ENCODE measurements at regions not wholly inside any gene's neighbourhood (a gene's known extent, or its start where the extent isn't known, plus 50 kb on each side); places are given as distances from the start of the nearest gene placed in this dataset.

DNA sequence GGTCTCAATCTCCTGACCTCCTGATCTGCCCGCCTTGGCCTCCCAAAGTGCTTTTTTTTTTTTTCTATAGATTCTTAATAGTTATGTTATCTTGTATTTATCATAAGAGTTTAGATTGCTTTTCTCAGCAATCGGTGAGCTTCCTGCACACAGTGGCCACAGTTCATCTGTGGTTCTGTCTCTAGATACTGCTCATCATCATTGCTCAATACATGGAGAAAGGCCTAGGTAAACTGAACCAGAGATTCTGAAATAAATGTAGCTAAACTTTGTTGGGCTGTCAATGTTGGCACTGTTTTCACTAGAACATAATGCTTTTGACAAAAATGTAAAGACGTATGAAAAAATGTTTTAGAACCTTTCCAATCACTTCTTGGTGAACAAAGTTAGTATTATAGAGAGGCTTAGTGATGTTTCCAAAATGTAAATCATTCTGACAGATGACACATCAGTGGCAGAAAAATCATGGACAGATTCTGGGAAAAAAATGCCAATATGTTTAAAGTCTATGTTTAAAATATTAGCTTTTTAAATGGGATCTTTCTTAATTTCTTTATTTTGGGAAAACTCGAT is 50.0 kb upstream of the LIMCH1 start:
- TF ChIP-seq, protein P1, sequence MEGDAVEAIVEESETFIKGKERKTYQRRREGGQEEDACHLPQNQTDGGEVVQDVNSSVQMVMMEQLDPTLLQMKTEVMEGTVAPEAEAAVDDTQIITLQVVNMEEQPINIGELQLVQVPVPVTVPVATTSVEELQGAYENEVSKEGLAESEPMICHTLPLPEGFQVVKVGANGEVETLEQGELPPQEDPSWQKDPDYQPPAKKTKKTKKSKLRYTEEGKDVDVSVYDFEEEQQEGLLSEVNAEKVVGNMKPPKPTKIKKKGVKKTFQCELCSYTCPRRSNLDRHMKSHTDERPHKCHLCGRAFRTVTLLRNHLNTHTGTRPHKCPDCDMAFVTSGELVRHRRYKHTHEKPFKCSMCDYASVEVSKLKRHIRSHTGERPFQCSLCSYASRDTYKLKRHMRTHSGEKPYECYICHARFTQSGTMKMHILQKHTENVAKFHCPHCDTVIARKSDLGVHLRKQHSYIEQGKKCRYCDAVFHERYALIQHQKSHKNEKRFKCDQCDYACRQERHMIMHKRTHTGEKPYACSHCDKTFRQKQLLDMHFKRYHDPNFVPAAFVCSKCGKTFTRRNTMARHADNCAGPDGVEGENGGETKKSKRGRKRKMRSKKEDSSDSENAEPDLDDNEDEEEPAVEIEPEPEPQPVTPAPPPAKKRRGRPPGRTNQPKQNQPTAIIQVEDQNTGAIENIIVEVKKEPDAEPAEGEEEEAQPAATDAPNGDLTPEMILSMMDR (IDR thresholded peaks at IDR 0.05), result no peak
- no peak for TF ChIP-seq EZH2 (IDR thresholded peaks at IDR 0.05; ENCODE audit: borderline replicate concordance, insufficient read depth, low read depth, low read length, poor library complexity, severe bottlenecking)

Measured in B cell (primary cell).